GM19438 (cell line): ENCODE measurements at regions not wholly inside any gene's neighbourhood (a gene's known extent, or its start where the extent isn't known, plus 50 kb on each side); places are given as distances from the start of the nearest gene placed in this dataset.

ENCODE experiments used
- ATAC-seq: cut with Tn5 transposase; IDR thresholded peaks from one replicate; pipeline ENCODE4 v1.9.1; 2021; ENCODE audit warnings: low read depth; ENCODE audit not compliant: unreplicated experiment

DNA sequence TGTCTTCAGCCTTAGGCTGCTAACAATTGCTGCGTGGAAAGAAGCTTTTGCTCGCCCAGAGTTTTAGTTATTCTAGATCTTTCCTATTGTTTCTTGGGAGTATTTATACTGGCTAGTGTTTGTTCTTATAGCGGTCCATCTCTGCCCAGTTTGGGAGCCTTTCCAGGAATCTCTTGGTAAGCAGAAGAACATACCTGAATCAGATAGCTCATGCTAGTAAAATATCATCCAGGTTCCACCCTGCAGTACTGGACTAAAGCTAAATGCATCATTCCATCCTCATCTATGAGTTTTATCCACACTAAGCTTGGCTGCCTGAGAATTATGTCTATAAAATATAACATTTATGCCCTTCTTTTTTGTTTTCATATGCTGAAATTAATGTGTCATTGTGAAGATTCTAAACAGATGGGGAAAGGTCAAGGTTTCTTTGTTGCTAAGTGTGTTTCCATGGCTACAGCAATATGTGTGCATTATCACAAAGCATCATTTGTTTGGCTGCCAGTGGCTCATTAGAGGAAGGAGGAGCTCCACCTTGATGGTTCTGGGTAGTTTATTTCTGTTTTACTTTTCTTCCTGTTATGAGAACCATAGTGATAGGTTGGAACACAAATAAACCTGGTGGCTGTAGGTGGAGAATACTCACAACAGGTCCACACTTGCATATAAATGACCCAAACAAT, 182.8 kb downstream of the PIK3C3 start:
- no peak for ATAC-seq

DNA sequence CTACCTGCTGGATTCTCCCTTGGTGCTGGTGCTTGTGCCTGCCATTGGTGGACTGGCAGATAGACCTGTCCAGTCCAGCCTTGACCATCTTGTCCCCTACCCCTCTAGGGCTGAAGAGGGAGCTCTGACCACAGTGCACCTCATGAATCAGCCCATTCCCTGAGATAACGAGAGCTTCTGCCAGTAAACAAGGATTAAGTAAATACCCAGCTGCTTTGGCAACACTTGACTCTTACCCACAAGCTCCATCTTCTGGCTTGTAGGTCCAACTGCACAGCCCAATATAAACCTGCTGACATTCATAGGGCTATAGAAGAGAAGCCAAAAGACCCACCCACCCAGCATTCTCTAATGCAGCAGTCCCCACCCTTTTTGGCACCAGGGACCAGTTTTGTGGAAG, 186.4 kb downstream of the PIK3C3 start:
- no peak for ATAC-seq

DNA sequence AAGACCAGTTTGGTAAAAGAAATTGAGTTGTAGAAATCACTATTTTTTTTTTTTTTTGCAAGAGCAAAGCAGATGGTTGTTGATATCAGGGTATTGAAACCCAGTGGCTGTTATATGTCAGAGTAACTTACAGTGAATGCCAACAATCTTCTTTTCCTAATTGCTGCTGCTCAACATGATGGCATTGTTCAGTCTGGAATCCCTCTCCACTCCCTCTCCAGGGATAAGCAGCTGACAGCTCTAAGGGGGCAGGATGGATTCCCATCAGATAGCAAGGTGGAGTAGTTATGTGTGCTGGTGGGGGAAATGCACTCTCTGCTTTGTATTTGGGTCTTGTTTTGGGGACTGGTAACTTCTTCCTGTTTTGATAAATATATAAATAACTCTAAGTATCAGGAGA, 200.0 kb downstream of the PIK3C3 start:
- no peak for ATAC-seq

DNA sequence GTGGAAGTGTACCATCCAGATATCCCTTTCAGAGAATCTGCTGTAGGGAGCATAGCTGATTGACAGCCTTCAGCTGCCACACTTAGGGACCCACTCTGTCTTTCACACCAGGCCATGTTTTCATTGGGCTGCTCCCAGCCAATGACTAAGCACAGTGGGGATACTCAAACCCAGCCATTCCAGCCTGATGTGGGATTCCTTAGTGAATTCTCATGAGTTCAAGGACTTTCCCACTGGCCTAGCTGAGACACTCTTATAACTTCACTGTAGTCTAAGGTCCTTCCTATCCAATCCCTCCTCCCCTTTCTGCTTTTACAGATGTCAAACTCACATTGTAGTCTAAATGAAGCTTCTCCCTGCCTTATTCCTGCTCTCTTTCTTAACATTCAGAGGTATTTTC, 201.2 kb downstream of the PIK3C3 start:
- ATAC-seq, result no peak

DNA sequence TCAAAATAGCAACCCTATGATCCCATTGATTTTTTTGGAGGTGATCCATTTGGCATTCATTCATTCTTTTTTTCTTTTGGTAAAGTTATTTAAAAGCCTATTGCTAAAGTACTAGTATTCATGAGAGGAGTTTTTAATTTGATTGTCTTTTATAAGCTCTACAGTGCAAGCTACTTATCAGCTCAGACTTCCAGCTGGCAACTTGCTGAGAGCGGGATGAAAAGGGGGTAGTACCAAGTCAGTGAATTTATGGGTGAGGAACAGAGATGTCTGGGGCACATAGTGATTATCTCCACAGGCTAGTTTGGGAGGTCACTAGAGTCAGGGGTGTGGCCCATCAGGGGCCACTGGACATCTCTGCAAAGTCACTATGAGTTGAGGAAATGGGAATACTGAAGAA, 202.4 kb downstream of the PIK3C3 start:
- no peak for ATAC-seq

DNA sequence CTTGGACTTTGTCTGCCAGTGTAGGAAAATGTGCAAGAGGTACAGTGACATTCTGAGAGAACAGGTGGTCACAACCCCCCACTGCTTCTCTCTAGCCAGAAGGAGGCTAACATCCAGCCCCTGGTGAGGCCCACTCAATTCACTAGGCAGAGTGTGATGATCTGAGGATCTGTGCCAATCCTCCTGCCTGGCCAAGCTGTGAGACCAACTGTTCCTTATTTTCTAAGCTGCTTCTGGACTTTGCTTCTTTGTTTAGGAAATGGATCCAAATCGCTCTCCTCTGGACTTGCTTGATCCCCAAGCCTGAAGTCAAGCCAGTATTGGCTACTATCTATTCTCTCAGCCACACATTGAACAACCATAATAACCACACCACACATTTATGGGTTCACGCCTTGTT, 202.8 kb downstream of the PIK3C3 start:
- ATAC-seq, result no peak

DNA sequence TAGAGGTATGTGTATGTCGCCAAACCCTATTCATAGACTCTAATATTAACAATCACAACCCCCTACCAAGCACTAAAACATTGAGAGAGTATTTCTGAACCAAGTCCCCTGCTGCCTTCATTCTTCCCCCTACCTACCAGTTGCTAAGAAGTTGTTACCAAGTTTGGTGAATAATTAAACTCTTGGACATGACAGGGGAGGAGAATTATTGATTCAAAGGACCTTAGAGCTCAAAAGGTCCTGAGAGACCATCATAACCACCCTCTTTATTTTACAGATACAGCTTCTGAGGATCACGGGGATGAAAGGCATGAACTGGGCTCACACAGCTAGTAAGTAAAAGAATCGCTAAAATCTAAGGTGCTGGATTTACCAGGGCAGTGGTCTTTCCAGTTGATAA, 204.1 kb downstream of the PIK3C3 start:
- ATAC-seq, result no peak

DNA sequence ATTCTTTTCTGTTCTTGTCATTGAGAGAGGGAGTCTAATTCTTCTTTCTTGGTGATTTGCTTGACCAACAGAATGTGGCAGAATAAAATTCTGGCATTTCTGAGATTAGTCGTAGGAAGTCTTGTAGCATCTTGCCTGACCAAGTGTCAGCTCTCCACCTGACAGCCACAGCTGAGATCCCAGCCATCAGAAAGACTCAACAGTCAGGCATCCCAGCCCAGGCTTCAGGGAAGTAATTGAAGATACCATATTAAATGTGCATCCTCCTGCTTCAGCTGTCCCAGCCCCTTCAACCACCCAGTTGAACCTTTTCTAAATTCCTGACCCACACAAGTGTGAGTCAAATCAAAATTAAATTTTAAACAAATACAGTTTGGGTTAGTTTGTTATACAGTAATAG, 208.3 kb downstream of the PIK3C3 start:
- no peak for ATAC-seq

DNA sequence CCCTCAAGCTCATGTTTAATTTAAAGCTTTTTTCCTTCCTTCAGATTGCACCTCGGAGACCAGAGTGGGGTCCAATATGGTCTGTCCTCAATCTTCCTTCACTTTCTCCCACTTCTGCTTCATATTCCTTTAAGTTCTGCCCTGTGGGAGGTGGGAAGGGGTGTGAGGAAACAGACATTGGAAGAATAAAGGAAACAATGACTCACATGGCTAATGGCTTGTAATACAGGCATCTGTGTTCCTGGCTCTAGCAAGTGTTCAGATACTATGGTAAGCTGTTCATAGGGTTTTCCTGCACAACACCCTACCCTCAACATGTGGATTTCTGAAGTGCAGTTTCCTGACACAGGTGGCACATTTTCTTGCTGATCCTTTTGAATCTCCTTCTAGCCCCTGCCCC, 209.5 kb downstream of the PIK3C3 start:
- no peak for ATAC-seq

DNA sequence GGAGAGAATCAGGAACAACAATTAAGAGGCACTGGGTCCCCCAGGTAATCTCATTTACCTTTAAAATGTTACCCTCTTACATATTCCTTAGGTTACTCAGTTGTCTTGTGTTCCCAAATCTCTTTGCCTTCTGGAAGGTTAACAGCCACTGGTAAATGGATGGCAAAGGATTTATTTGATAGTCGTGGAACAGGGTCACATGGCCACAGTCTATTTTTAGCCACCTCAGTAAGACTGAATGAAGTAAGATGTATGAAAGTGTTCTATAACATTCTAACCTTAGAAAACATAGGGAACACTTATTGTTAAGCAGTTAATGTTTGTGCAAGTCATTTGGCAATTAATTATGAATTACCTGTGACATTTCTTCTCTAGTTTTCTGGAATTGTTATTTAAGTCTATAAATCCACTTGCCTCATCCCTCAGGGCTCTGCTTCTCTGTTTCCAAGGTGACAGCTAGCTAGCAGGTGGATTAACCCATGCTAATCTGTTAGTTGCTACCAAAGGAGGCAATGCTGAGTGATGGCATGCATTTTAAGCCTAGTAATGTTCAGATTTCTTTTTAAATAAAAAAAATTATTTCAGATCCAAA, 211.0 kb downstream of the PIK3C3 start:
- no peak for ATAC-seq

DNA sequence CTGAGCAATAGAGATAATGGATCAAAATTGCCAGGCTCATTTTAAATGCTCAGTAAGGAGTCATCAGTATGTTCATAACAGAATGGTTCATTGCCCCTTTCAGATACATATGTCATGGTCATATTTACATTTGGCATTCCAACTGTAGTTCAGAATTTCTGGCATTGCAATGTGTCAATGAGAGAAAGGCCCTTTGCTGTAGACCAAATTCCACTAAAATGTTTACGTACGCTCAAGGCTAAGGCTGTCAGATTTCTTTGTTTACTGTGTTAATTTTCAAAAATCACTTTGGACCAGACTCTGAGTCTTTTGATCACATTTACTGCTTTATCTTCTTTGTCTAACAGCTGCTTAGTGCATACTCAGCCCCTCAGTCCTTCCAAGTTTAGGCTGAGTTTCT, 213.5 kb downstream of the PIK3C3 start:
- ATAC-seq, result no peak

DNA sequence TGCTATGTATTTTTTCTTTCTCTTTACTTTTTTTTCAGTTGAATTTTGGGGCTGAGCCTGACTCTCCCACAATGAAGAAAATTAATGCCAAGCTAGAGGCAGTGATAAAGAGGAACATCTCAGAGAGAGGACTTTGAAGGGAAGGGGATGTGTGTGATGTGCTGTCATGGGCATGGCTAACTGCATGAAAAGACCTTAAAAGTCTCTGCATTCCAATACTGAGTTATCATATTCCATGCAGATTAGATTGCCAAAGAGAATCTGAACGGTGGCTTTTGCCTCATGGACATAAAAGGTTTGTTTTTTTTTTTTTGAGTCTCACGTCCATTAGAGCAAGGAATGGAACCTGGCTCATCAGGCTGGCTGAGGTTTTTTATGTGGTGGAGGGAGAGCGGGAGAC, 213.9 kb downstream of the PIK3C3 start:
- ATAC-seq, result no peak

DNA sequence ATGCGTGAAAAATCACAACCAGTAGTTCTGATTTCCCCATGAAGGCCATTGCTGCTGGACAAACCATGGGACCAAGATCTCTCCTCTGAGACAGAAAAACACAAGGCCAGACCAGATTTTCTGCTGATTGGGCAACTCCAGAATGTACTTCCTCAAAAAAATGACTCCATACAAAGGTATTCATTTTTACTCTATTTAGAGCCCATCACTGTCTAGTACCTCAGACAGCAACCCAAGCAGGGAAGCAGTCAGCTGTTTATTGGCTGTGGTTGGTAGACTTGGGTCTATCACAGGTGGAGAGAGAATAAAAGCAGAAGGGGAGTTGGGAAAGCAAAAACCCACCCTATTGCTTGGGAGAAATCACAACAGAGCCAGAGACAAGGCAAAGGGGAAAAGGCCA, 219.9 kb downstream of the PIK3C3 start:
- ATAC-seq, result no peak

DNA sequence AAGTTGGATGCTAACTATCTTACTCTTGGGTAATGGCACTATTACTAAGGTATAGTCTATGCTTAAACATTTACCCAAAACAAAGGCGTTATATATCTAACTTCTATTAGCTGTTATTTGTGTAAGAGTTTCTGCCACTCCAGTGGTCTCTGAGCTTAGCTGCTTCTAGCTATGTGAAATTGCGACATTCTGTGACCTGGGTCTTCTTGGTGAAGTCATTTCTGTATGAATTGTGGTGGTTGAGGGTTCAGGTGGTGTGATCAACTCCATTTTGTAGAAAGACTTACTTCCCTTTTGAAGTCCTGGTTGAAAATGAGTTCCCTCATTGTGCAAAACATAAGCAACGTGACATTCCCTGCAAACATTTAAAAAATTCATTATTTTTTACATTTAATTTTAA, 221.6 kb downstream of the PIK3C3 start:
- no peak for ATAC-seq

DNA sequence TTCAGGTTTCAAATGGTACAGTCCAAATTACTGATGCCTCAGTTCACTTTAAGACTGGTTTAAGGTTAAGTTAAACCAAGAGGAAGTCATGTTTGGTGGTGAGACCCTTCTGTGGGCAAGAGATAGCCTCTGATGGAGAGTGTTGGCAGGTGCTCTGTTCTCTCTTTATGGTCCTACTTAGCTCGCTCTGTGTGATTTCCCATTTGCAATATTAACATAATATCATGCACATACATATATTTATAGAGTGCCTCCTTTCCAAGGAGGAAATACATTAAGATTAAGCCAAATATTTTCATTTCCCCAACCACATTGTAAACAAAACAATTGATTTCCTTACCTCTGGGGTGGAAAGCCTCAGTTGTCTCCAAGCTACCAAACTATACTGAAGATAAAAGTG, 222.4 kb downstream of the PIK3C3 start:
- ATAC-seq, result no peak

DNA sequence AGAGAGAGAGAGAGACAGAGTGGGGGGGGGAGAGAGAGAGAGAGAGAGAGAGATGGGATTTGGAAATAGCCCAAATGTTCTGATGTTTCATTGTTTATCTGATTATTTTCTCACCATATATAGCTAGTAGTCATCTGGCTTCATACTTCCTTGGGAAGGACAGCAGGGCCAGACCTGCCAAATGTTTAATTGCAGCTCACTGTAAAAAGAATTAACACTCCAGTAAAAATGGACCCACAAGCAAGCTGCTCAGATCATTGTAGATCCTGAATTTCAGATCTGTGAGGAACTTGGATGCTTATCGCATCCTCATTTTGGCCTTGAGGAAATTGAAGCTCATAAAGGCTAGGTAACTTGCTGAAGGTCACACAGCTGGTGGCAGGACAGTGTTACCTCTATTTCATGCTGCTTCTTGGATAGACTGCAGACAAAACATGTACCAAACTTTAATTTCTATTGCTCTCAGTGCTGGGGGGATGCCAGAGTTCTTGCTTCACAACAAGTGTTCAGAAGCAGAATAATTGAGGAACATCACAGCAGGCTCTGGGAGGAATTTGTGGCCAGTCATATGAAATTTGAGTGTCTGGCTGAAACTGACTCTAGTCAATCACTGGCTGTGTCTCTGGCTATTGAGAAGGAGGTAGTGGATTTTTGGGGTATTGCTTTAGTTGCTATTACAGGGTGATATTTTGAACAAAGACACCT, 223.5 kb downstream of the PIK3C3 start:
- no peak for ATAC-seq

DNA sequence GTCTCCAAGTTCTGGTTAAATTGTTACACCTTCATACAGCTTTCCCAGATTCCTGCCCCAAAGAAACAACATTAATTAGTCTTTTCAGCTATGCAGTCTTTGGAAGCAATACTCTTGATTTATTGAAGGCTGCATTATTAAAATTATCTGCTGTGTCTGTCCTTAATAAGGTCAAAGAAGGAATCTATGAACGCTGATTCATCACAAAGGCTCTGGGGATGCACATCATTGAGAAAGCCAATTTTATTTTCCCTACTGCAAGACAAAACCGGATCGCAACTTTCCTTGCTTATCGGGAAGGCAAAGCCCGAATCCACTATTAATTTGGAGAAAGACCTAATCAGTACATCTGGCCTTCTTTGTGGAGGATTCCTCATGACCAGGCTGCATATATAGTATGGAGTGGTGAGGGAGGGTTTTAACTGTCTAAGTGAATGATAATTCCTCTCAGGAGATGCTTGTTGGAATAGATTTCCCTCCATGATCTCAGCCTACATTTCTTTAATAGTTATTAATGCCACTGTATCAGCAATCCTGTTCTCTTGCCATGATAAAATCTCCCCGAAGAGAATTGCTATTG, 224.6 kb downstream of the PIK3C3 start:
- ATAC-seq, result no peak

DNA sequence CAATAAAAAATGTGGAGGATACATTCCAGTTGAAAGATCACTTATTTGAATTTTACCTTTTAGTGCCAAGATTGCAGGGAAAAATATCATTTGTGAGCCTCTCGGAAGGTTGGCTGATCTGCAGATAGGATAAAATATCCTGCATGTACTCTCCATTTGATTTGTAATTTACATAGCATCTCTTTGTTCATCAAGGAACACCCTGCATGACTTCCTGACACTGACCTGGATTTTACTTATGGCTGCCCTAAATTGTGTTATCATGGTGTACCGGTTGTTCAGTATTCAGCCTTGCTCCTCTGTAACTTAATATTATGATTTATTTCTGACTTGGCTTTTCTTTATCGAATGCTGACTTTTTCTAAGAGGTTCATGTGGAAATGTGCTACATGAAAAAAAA, 226.4 kb downstream of the PIK3C3 start:
- no peak for ATAC-seq

DNA sequence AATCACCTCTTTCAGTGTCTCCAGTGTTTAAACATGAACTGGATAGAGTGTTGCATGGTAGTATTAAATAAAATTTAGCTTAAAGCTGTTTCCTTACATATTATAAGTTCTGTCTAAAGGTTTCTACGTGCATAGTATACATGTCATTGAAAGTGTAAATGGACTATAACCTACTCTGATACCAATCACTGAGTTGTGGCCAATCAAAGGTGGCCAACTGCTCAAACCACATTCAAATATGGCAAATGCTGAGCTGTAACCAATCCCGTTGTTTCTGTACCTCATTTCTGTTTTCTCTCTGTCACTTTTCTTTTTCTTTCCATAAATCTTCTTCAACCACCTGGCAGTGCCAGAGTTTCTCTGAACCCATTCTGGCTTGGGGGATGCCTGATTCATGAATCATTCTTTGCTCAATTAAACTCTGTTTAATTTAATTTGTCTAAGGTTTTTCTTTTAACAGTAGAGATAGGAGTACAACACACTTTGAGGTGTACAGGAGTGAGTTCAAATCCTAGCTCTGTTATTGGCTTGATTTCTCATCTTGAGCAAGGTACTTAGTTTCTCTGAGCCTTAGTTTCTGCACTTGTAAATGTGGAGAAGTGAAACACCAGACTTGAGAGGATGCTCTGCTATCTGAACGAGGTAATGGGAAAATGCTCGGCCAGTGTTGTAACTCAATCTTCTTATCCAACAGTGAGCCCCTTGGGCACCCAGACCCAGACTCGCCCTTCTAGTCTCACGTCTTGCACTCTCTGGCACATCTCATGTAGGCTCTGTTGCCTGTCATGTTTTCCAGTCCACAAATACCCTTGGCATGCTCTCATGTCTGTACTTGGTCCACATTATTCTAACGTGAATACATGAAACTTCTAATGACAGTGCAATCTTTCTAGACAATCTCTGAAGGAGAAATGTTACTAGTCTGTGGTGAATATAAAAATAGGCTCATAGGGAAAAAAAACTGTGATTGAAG, 228.0 kb downstream of the PIK3C3 start:
- no peak for ATAC-seq

DNA sequence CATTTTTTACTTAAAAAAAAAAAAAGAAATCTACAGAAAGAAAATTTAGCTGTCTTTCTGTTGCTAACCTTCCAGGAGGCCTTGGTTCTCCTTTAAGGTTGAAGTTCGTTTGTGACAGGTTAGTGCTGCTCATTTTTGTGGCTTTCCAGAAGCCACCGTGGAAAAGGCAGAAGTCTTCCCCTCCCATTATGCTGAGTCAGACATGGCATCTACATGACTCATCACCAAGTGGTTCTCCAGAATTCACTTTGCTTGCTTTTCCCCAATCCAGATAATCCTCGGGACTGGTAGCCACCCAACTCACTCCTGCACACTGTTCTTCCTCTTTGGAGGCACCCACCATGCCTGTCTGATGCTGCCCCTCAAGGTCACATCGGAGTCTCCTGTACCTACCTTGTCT, 228.7 kb downstream of the PIK3C3 start:
- ATAC-seq, result no peak
